GM12892 (cell line): ENCODE measurements at regions not wholly inside any gene's neighbourhood (a gene's known extent, or its start where the extent isn't known, plus 50 kb on each side); places are given as distances from the start of the nearest gene placed in this dataset.

ENCODE experiments used
- POLR2A ChIP-seq: IDR thresholded peaks from 2 replicates; pipeline ENCODE4 v1.6.1; 2011; ENCODE audit warnings: low read depth, low read length, control low read depth
- POLR2AphosphoS5 ChIP-seq: IDR thresholded peaks from 2 replicates; pipeline ENCODE4 v1.6.1; 2011; ENCODE audit warnings: low read depth, low read length, control low read depth

DNA sequence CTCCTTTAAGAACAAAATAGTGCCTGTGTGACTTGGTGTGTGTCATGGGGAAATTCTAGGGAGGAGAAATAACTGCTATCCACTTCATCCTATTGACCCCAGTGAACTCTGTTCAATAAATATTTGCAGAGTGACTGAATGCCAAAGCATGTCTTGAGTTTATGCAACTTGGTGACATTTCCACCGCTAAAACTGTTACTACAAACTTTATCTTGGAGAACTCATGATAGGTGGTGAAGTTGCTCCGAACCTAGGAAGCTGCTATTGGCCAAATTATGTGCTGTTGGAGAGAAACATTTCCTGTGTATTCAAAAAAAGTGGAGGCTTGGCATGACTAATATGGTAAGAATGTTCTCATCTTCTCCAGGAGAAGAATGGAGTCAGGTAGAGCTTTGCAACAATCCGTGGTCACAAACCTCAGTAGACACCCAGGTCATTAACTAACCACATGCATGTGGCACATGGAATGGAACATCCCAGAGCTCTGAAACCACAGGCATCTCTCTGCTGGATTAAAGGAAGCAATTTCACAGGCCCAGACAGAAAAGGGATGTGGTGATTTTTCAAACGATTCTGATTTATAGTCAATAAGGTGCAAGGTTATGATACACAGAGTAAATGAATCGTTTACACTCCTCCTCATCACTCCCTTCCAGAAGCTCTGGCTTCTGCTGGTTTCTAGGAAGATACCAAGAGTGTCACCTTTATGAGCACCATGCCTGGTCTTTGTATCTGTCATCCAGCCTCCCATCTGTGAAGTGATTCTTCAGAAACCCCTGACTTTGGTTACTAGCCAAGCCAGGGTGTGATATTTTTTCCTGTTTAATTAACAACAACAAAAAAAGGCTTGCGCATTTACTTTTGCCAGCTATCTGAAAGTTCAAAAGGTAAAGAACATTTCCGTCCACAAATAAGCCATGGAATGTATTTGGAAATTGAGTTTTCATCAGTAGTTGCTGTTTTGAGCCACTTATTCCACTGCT lies 361.1 kb downstream of the TGFB2 start:
- TF ChIP-seq POLR2A: no peak
- TF ChIP-seq POLR2AphosphoS5: no peak
